Adrenal gland (tissue), 5 donors: ENCODE measurements at regions not wholly inside any gene's neighbourhood (a gene's known extent, or its start where the extent isn't known, plus 50 kb on each side); places are given as distances from the start of the nearest gene placed in this dataset.

Experiments
- CTCF ChIP-seq, 6 experiments: fragments of 450-650 bp in 4 of 6; fragments of 200-600 bp in 2 of 6; sonication (generic) in 1 of 6; IDR thresholded peaks; 1 replicate in 5 of 6; 2 replicates in 1 of 6; pipeline versions ENCODE4 v1.5.1 to v1.8.0; 2016 to 2021; ENCODE audit warnings: antibody characterized with exemption in 6 of 6, mild to moderate bottlenecking in 2 of 6, moderate library complexity in 1 of 6
- POLR2A ChIP-seq, 2 donors: fragments of 450-650 bp; IDR thresholded peaks; one replicate each; pipeline ENCODE4 v1.6.1; 2017; ENCODE audit warnings: antibody characterized with exemption in 2 of 2, mild to moderate bottlenecking in 2 of 2, moderate library complexity in 1 of 2
- donor health status: DM: no; HTN: no; CAD: no.

DNA sequence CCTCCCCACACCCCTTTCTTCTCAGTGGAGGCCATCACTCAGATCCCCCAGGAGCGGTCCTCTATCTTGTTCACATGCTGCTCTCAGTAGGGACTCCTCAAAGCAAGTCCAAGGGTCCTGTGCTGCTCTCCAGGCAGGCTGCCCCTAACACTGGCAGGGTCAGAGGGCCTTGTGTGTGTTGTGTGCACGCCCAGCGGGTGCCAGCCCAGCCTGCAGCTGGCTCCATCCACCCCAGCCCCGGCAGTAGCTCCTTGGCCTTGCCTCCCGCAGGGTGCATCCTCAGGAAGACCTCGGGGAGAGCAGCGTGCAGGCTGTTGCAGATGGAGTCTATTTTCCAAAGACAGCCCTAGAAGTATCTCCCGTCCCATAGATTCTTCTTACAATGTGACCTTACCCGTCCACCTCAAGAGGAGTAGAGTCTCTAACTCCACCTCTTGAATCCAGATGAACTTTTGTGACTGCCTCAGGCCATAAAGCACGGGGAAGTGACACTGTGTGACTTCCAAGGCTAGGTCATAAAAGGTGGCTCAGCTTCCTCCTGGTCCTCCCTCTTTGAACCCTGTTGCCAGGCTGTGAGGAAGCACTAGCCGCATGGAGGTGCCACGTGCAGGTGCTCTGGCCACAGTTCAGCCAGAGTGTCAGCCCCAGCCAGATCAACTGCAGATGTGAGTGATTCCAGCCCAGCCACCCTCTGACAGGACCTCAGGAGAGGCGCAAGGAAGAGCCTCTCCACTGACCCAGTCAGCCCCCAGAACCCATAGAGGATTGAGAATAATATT, 531.6 kb downstream of the SHQ1 start:
- TF ChIP-seq CTCF (IDR thresholded peaks at IDR 0.05) (no peak), POLR2A (IDR thresholded peaks at IDR 0.05) (no peak)
